Upper lobe of left lung (tissue), 4 donors: ENCODE measurements at regions not wholly inside any gene's neighbourhood (a gene's known extent, or its start where the extent isn't known, plus 50 kb on each side); places are given as distances from the start of the nearest gene placed in this dataset.
"Not testable (repeated sequence)": the region's sequence is repeated elsewhere in the genome, so short reads cannot be mapped to it uniquely, and the experiment has no call there.

ENCODE experiments used
- CTCF ChIP-seq, 6 experiments: fragments of 450-650 bp in 4 of 6; fragments of 200-600 bp in 2 of 6; sonication (generic) in 2 of 6; IDR thresholded peaks; one replicate each; pipeline ENCODE4 v1.5.1; 2016 to 2019; ENCODE audit warnings: antibody characterized with exemption in 6 of 6
- EP300 ChIP-seq, 4 donors: sonication (generic); formaldehyde crosslinking; IDR thresholded peaks; one replicate each; pipeline ENCODE4 v1.5.1; 2017; ENCODE audit warnings: antibody characterized with exemption in 4 of 4, control low read depth in 2 of 4
- POLR2A ChIP-seq, 4 donors: fragments of 450-650 bp; IDR thresholded peaks; one replicate each; pipeline ENCODE4 v1.5.1; 2016 to 2017; ENCODE audit warnings: antibody characterized with exemption in 4 of 4, mild to moderate bottlenecking in 2 of 4
- POLR2AphosphoS5 ChIP-seq, 2 donors: sonication (generic); formaldehyde crosslinking; IDR thresholded peaks; one replicate each; pipeline ENCODE4 v1.5.1; 2017; ENCODE audit warnings: antibody characterized with exemption in 2 of 2

GRCh38 chr5:92029792-92030191 lies 646.7 kb upstream of the ARRDC3 start:
- not testable (repeated sequence) for TF ChIP-seq CTCF, EP300, POLR2A, POLR2AphosphoS5 (IDR thresholded peaks at IDR 0.05)
